ENCODE measurements at regions not wholly inside any gene's neighbourhood (a gene's known extent, or its start where the extent isn't known, plus 50 kb on each side); places are given as distances from the start of the nearest gene placed in this dataset.

DNA sequence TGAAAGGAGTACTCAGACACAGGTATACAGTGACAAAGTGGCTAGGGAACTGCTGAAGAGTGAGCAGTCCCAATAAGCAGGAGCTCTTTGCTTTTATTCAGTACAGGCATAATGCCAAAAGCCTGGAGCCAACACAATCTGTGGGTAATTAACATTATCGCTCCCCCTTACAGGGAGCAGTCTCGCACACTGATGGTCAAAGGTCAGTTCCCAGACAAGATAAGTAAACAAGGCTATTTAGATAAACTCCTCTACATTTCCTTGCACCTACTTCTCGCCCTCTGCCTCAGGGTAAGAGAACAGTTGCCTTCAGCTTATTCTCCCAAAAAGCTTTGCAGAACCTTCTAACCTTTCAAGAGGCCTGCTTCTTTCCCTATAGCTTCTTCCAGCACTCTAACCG lies 73.9 kb upstream of the TAF9B start:
- DNase-seq (ENCODE audit: low read depth in 2 of 2), result no peak

DNA sequence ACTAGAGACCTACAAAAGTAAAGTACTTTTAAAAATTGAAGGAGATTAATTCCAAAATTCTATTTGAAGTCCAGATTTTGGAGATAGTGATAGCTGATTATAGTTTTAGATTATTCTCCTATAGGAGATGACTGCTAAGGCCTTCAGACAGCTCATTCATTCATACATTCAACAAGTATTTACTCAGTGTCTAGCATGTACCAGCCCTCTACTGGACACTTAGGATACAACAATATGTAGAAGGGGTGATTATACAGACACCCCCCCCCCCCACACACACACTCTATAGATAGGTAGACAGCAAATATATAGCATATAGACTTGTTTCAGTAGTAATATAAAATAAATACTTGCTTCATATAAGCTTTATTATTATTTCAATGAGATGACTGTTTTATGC lies 60.4 kb upstream of the TAF9B start:
- DNase-seq (ENCODE audit: low read depth in 2 of 2), result peak in 1 of 2 donors; percentile 8

Data from stimulated activated CD4-positive, alpha-beta T cell treated with anti-CD3 and anti-CD28 coated beads, Interleukin-1b, Interleukin-23, amount 100 ng/mL, for 4 hours (primary cell).